GM12873 (cell line): ENCODE measurements at regions not wholly inside any gene's neighbourhood (a gene's known extent, or its start where the extent isn't known, plus 50 kb on each side); places are given as distances from the start of the nearest gene placed in this dataset.

Experiments used
- TF ChIP-seq, protein P1 (sequence below): IDR thresholded peaks from 2 replicates; pipeline ENCODE4 v1.5.1; 2012; ENCODE audit warnings: low read depth, mild to moderate bottlenecking, moderate library complexity, low read length, control low read depth; ENCODE audit not compliant: insufficient read depth; ENCODE audit errors: missing control alignments

DNA sequence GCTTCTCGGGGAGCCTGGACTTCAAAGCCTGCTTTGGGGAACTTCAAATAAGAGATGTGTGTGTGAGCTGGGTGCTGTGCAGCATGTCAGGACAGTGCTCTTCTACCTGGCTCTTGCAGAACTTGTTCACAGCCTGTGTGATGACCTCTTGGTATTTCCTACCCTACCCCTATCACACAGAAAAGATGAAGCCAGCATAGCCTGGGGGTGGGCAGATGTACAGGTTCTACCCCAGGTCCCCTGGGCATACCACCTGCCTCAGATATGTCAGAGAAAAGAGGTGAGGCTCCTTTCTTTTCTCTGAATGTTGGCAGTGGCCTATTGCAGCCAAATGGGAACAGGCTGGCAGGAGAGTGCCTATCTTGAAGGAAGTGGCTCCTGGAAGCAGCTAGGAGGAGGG, 111.7 kb upstream of the ALG10B start:
- TF ChIP-seq, protein P1, sequence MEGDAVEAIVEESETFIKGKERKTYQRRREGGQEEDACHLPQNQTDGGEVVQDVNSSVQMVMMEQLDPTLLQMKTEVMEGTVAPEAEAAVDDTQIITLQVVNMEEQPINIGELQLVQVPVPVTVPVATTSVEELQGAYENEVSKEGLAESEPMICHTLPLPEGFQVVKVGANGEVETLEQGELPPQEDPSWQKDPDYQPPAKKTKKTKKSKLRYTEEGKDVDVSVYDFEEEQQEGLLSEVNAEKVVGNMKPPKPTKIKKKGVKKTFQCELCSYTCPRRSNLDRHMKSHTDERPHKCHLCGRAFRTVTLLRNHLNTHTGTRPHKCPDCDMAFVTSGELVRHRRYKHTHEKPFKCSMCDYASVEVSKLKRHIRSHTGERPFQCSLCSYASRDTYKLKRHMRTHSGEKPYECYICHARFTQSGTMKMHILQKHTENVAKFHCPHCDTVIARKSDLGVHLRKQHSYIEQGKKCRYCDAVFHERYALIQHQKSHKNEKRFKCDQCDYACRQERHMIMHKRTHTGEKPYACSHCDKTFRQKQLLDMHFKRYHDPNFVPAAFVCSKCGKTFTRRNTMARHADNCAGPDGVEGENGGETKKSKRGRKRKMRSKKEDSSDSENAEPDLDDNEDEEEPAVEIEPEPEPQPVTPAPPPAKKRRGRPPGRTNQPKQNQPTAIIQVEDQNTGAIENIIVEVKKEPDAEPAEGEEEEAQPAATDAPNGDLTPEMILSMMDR: no peak

DNA sequence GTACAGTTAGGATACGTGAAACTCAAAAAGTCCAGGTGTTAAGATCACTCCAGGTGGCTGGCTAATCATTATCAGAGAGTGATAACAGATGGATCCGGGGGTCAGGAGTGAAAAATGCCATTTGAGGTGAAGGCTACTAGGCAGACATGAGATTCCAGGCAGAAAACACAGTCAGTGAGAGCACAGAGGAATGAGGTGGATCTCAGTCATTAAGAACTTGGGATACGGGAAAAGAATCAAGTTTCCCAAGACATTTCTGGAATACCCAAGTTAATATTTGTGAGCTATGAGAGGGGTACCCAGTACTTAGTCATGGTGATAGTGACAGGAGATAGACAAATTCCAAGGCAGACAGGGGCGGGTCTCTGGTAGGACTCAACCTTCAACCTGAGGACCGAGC, 94.6 kb upstream of the ALG10B start:
- TF ChIP-seq, protein P1: no peak

DNA sequence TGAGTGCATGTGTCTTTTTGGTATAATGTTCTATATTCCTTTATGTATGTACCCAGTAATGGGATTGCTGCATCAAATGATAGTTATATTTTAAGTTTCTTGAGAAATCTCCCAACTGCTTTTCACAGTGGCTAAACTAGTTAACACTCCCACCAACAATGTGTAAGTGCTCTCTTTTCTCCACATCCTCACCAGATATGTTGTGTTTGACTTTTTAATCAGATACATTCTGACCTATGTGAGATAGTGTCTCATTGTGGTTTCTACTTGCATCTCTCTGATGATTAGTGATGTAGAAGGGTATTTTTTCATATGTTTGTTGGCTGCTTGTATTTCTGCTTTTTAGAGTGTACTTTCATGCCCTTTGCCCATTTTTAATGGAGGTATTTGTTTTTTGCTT, 62.8 kb upstream of the ALG10B start:
- TF ChIP-seq, protein P1: no peak

DNA sequence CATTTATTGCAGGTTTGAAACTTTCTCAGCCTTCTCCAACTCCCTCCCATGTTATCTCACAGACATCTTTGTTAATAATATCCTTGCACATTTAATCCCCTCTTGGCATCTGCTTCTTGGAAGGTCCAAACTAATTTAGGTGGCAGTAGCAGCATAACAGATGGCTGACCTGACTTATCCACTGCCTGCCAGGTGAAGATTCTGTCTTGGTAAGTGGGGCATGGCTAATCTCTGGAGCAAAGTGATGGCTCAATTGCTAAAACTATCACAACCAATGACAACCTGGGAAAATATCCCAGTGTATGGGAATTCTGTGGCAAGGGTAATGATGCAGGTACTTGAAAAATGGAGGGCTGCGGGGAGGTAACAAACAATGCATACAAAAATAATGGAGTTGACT, 58.2 kb upstream of the ALG10B start:
- TF ChIP-seq, protein P1: no peak
